ENCODE measurements at regions not wholly inside any gene's neighbourhood (a gene's known extent, or its start where the extent isn't known, plus 50 kb on each side); places are given as distances from the start of the nearest gene placed in this dataset.
A peak's percentile ranks its signal among the peaks of the same experiment; 100 is the strongest.

GRCh38 chr1:67582625-67583461 is 102.2 kb upstream of the GADD45A start:
- Histone ChIP-seq H3K4me1 (ENCODE audit: control insufficient read depth in 1 of 2, low read depth in 2 of 2) (peaks cover 25 to 54% of the 10 kb centered on the region in 2 donors), H3K27me3 (replicated peaks; ENCODE audit: insufficient read depth) (no peaks in the 10 kb centered on the region), H3K4me3 (no peak overlapping the region), H3K27ac (peak overlapping the region; percentile 79 to 80), H3K9me3 (no peaks in the 10 kb centered on the region), H3K36me3 (no peaks in the 10 kb centered on the region)
- DNase-seq (ENCODE audit: low spot score) (no peak), ATAC-seq (ENCODE audit: insufficient number of reproducible peaks, low FRiP score, low read depth) (no peak)
- TF ChIP-seq CTCF (IDR thresholded peaks at IDR 0.05), result no peak

GRCh38 chr1:67583462-67583950 is 101.5 kb upstream of the GADD45A start:
- DNase-seq (ENCODE audit: low spot score) (no peak), ATAC-seq (ENCODE audit: insufficient number of reproducible peaks, low FRiP score, low read depth) (peak; percentile 17)
- no peak overlapping the region for H3K4me3 ChIP-seq
- H3K36me3 ChIP-seq, result no peaks in the 10 kb centered on the region
- H3K4me1 ChIP-seq (ENCODE audit: control insufficient read depth in 1 of 2, low read depth in 2 of 2), result peaks cover 30 to 60% of the 10 kb centered on the region in 2 donors
- H3K27me3 ChIP-seq (replicated peaks; ENCODE audit: insufficient read depth), result no peaks in the 10 kb centered on the region
- TF ChIP-seq CTCF (IDR thresholded peaks at IDR 0.05), result no peak
- H3K27ac ChIP-seq, result peak overlapping the region; percentile 79 to 80
- H3K9me3 ChIP-seq, result no peaks in the 10 kb centered on the region

- H3K27ac ChIP-seq, result peak overlapping the region; percentile 12 to 86
- H3K27me3 ChIP-seq (replicated peaks; ENCODE audit: insufficient read depth), result no peaks in the 10 kb centered on the region
- H3K36me3 ChIP-seq, result no peaks in the 10 kb centered on the region
- ATAC-seq (ENCODE audit: insufficient number of reproducible peaks, low FRiP score, low read depth) (no peak), DNase-seq (ENCODE audit: low spot score) (peak; percentile 43)
- no peak for TF ChIP-seq CTCF (IDR thresholded peaks at IDR 0.05)
- no peaks in the 10 kb centered on the region for H3K9me3 ChIP-seq
- H3K4me1 ChIP-seq (ENCODE audit: control insufficient read depth in 1 of 2, low read depth in 2 of 2), result peaks cover 43 to 75% of the 10 kb centered on the region in 2 donors
- H3K4me3 ChIP-seq, result no peak overlapping the region
Measured at GRCh38 chr1:67584938-67585337, 100.1 kb upstream of the GADD45A start.

- DNase-seq (ENCODE audit: low spot score) (no peak), ATAC-seq (ENCODE audit: insufficient number of reproducible peaks, low FRiP score, low read depth) (no peak)
- no peak overlapping the region for H3K4me3 ChIP-seq
- no peaks in the 10 kb centered on the region for H3K27me3 ChIP-seq (replicated peaks; ENCODE audit: insufficient read depth)
- no peaks in the 10 kb centered on the region for H3K9me3 ChIP-seq
- peak overlapping the region; percentile 86 for H3K27ac ChIP-seq
- H3K36me3 ChIP-seq, result no peaks in the 10 kb centered on the region
- H3K4me1 ChIP-seq (ENCODE audit: control insufficient read depth in 1 of 2, low read depth in 2 of 2), result peaks cover 53 to 87% of the 10 kb centered on the region in 2 donors
- no peak for TF ChIP-seq CTCF (IDR thresholded peaks at IDR 0.05)
Measured at GRCh38 chr1:67586596-67586995, 98.4 kb upstream of the GADD45A start.

- TF ChIP-seq CTCF (IDR thresholded peaks at IDR 0.05), result no peak
- Histone ChIP-seq H3K36me3 (no peaks in the 10 kb centered on the region), H3K27ac (peak overlapping the region; percentile 86), H3K9me3 (no peaks in the 10 kb centered on the region), H3K27me3 (replicated peaks; ENCODE audit: insufficient read depth) (no peaks in the 10 kb centered on the region), H3K4me1 (ENCODE audit: control insufficient read depth in 1 of 2, low read depth in 2 of 2) (peaks cover 47 to 76% of the 10 kb centered on the region in 2 donors), H3K4me3 (no peak overlapping the region)
- no peak for ATAC-seq (ENCODE audit: insufficient number of reproducible peaks, low FRiP score, low read depth)
- no peak for DNase-seq (ENCODE audit: low spot score)
Measured at GRCh38 chr1:67588178-67588855, 96.7 kb upstream of the GADD45A start.
